NCI-H128 (cell line): ENCODE measurements at regions not wholly inside any gene's neighbourhood (a gene's known extent, or its start where the extent isn't known, plus 50 kb on each side); places are given as distances from the start of the nearest gene placed in this dataset.

ENCODE experiments used
- DNase-seq: peaks from one replicate; lab custom pipeline; 2025; ENCODE audit not compliant: unreplicated experiment; lab: John Stamatoyannopoulos, UW

GRCh38 chr11:37560991-37561390 lies 963.0 kb upstream of the RAG2 start:
- no peak for DNase-seq

GRCh38 chr11:37560346-37560745 lies 962.3 kb upstream of the RAG2 start:
- no peak for DNase-seq

- no peak for DNase-seq
Observed at GRCh38 chr11:37558619-37559210, 960.7 kb upstream of the RAG2 start.

- DNase-seq, result no peak
Observed at GRCh38 chr11:37557990-37558389, 960.0 kb upstream of the RAG2 start.

- DNase-seq, result no peak
Observed at GRCh38 chr11:37552284-37552683, 954.2 kb upstream of the RAG2 start.

- DNase-seq, result no peak
Observed at GRCh38 chr11:37544491-37544890, 946.5 kb upstream of the RAG2 start.

- no peak for DNase-seq
Observed at GRCh38 chr11:37533830-37534229, 935.8 kb upstream of the RAG2 start.

GRCh38 chr11:37533087-37533486 lies 935.1 kb upstream of the RAG2 start:
- DNase-seq, result no peak

GRCh38 chr11:37532271-37532670 lies 934.2 kb upstream of the RAG2 start:
- DNase-seq, result no peak

- no peak for DNase-seq
Observed at GRCh38 chr11:37527545-37527944, 929.5 kb upstream of the RAG2 start.

- no peak for DNase-seq
Observed at GRCh38 chr11:37525336-37525735, 927.3 kb upstream of the RAG2 start.

GRCh38 chr11:37519781-37520180 lies 921.7 kb upstream of the RAG2 start:
- no peak for DNase-seq

- DNase-seq, result no peak
Observed at GRCh38 chr11:37512156-37512780, 914.2 kb upstream of the RAG2 start.

- no peak for DNase-seq
Observed at GRCh38 chr11:37511425-37511933, 913.4 kb upstream of the RAG2 start.

GRCh38 chr11:37509506-37509905 lies 911.5 kb upstream of the RAG2 start:
- no peak for DNase-seq

GRCh38 chr11:37506531-37506930 lies 908.5 kb upstream of the RAG2 start:
- no peak for DNase-seq

GRCh38 chr11:37505406-37505805 lies 907.4 kb upstream of the RAG2 start:
- DNase-seq, result no peak

- DNase-seq, result no peak
Observed at GRCh38 chr11:37504921-37505320, 906.9 kb upstream of the RAG2 start.

- DNase-seq, result no peak
Observed at GRCh38 chr11:37504060-37504611, 906.1 kb upstream of the RAG2 start.

- DNase-seq, result no peak
Observed at GRCh38 chr11:37503411-37504059, 905.5 kb upstream of the RAG2 start.

- no peak for DNase-seq
Observed at GRCh38 chr11:37502202-37502601, 904.2 kb upstream of the RAG2 start.

GRCh38 chr11:37500425-37500824 lies 902.4 kb upstream of the RAG2 start:
- DNase-seq, result no peak
